ENCODE measurements at regions not wholly inside any gene's neighbourhood (a gene's known extent, or its start where the extent isn't known, plus 50 kb on each side); places are given as distances from the start of the nearest gene placed in this dataset.
"Not testable (repeated sequence)": the region's sequence is repeated elsewhere in the genome, so short reads cannot be mapped to it uniquely, and the experiment has no call there.

- no peak for DNase-seq
These were observed 1438.8 kb upstream of the ALCAM start for GRCh38 chr3:103927896-103928295.

- no peak for DNase-seq
These were observed 1429.6 kb upstream of the ALCAM start for GRCh38 chr3:103937094-103937493.

GRCh38 chr3:103947062-103947461, 1419.6 kb upstream of the ALCAM start:
- DNase-seq, result no peak

- DNase-seq, result no peak
These were observed 1417.0 kb upstream of the ALCAM start for GRCh38 chr3:103949693-103950092.

- no peak for DNase-seq
These were observed 1416.0 kb upstream of the ALCAM start for GRCh38 chr3:103950676-103951075.

- no peak for DNase-seq
These were observed 1412.9 kb upstream of the ALCAM start for GRCh38 chr3:103953796-103954195.

- DNase-seq, result no peak
These were observed 1405.9 kb upstream of the ALCAM start for GRCh38 chr3:103960819-103961218.

- DNase-seq, result no peak
These were observed 1403.1 kb upstream of the ALCAM start for GRCh38 chr3:103963599-103963998.

- no peak for DNase-seq
These were observed 1400.9 kb upstream of the ALCAM start for GRCh38 chr3:103965764-103966163.

GRCh38 chr3:103966749-103967148, 1400.0 kb upstream of the ALCAM start:
- no peak for DNase-seq

GRCh38 chr3:103968131-103968530, 1398.6 kb upstream of the ALCAM start:
- no peak for DNase-seq

GRCh38 chr3:103968751-103969150, 1398.0 kb upstream of the ALCAM start:
- DNase-seq, result no peak

- no peak for DNase-seq
These were observed 1389.8 kb upstream of the ALCAM start for GRCh38 chr3:103976931-103977339.

- DNase-seq, result no peak
These were observed 1389.3 kb upstream of the ALCAM start for GRCh38 chr3:103977417-103977816.

- no peak for DNase-seq
These were observed 1375.1 kb upstream of the ALCAM start for GRCh38 chr3:103991461-103992115.

GRCh38 chr3:103992469-103992868, 1374.2 kb upstream of the ALCAM start:
- DNase-seq, result no peak

GRCh38 chr3:104004956-104005355, 1361.8 kb upstream of the ALCAM start:
- DNase-seq, result no peak

GRCh38 chr3:104005815-104006214, 1360.9 kb upstream of the ALCAM start:
- DNase-seq, result no peak

- no peak for DNase-seq
These were observed 1348.2 kb upstream of the ALCAM start for GRCh38 chr3:104018541-104018940.

- no peak for DNase-seq
These were observed 1335.1 kb upstream of the ALCAM start for GRCh38 chr3:104031598-104031997.

- no peak for DNase-seq
These were observed 1334.4 kb upstream of the ALCAM start for GRCh38 chr3:104032283-104032682.

- no peak for DNase-seq
These were observed 1325.8 kb upstream of the ALCAM start for GRCh38 chr3:104040896-104041295.

GRCh38 chr3:104043001-104043543, 1323.6 kb upstream of the ALCAM start:
- DNase-seq, result not testable (repeated sequence)

GRCh38 chr3:104044002-104044401, 1322.7 kb upstream of the ALCAM start:
- DNase-seq, result no peak

GRCh38 chr3:104066658-104067057, 1300.1 kb upstream of the ALCAM start:
- DNase-seq, result no peak

Measured in GOT3 (cell line).